ENCODE measurements at regions not wholly inside any gene's neighbourhood (a gene's known extent, or its start where the extent isn't known, plus 50 kb on each side); places are given as distances from the start of the nearest gene placed in this dataset.

DNA sequence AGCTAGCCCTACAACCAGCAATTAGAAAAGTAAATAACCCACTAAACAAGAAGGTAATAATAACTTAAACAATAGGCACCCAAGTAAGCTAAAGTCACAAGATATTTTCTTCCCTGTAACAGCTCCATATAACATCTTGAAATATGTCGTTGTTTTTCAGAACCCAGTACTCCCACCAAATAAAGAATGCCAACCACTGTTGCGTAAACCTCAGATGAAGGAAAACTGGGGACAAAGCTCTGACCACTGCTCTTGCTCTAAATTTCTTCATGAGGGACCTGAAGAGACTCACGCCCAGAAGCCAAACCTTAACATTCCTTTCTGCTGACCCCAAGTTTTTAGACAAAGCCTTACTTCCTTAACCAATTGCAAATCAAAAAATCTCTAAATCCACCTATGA is 267.7 kb upstream of the GAS1 start:
- TF ChIP-seq SIX5 (IDR thresholded peaks at IDR 0.05; ENCODE audit: low read depth, low read length) (no peak), EZH2 (IDR thresholded peaks at IDR 0.05; ENCODE audit: low read depth, low read length, severe bottlenecking) (no peak), JUN (IDR thresholded peaks at IDR 0.05; ENCODE audit: low read depth, low read length) (no peak), CBX8 (IDR thresholded peaks at IDR 0.05; ENCODE audit: borderline replicate concordance, low read depth, low read length) (no peak), CREB1 (IDR thresholded peaks at IDR 0.05) (no peak), POLR2AphosphoS5 (IDR thresholded peaks at IDR 0.05; ENCODE audit: low read depth, low read length) (no peak), HDAC2 (IDR thresholded peaks at IDR 0.05; ENCODE audit: borderline replicate concordance in 1 of 2, low read depth in 2 of 2, low read length in 2 of 2) (no peak), SIRT6 (IDR thresholded peaks at IDR 0.05; ENCODE audit: low read length) (no peak)
- TF ChIP-seq, protein P1, sequence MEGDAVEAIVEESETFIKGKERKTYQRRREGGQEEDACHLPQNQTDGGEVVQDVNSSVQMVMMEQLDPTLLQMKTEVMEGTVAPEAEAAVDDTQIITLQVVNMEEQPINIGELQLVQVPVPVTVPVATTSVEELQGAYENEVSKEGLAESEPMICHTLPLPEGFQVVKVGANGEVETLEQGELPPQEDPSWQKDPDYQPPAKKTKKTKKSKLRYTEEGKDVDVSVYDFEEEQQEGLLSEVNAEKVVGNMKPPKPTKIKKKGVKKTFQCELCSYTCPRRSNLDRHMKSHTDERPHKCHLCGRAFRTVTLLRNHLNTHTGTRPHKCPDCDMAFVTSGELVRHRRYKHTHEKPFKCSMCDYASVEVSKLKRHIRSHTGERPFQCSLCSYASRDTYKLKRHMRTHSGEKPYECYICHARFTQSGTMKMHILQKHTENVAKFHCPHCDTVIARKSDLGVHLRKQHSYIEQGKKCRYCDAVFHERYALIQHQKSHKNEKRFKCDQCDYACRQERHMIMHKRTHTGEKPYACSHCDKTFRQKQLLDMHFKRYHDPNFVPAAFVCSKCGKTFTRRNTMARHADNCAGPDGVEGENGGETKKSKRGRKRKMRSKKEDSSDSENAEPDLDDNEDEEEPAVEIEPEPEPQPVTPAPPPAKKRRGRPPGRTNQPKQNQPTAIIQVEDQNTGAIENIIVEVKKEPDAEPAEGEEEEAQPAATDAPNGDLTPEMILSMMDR (IDR thresholded peaks at IDR 0.05; ENCODE audit: control extremely low read depth in 1 of 3, insufficient read depth in 1 of 3, low read depth in 1 of 3, low read length in 3 of 3) = no peak
